ENCODE measurements at regions not wholly inside any gene's neighbourhood (a gene's known extent, or its start where the extent isn't known, plus 50 kb on each side); places are given as distances from the start of the nearest gene placed in this dataset.

- no peak for DNase-seq (ENCODE audit: extremely low spot score)
- POLR2A ChIA-PET = no interaction called here
- no peak for TF ChIP-seq CTCF (IDR thresholded peaks at IDR 0.05; ENCODE audit: control extremely low read depth, extremely low read depth, low read depth, missing control alignments)
- CTCF ChIA-PET = no interaction called here
Measured at GRCh38 chr1:43038232-43038935, 79.7 kb upstream of the SLC2A1 start.

- POLR2A ChIA-PET = no interaction called here
- no peak for TF ChIP-seq CTCF (IDR thresholded peaks at IDR 0.05; ENCODE audit: control extremely low read depth, extremely low read depth, low read depth, missing control alignments)
- DNase-seq (ENCODE audit: extremely low spot score) = no peak
- CTCF ChIA-PET = no interaction called here
Measured at GRCh38 chr1:43037466-43037865, 78.8 kb upstream of the SLC2A1 start.

GRCh38 chr1:43036932-43037331 lies 78.3 kb upstream of the SLC2A1 start:
- no peak for TF ChIP-seq CTCF (IDR thresholded peaks at IDR 0.05; ENCODE audit: control extremely low read depth, extremely low read depth, low read depth, missing control alignments)
- ChIA-PET POLR2A (no interaction called here), CTCF (interaction anchor here (1.7 kb wide), 1 partner anchor 37 kb away, joined by 3 read pairs; no protein-coding TSS in a partner anchor)
- DNase-seq (ENCODE audit: extremely low spot score) = no peak

GRCh38 chr1:43035821-43036741 lies 77.4 kb upstream of the SLC2A1 start:
- ChIA-PET POLR2A (no interaction called here), CTCF (interaction anchor here (1.7 kb wide), 1 partner anchor 38 kb away, joined by 3 read pairs; no protein-coding TSS in a partner anchor)
- no peak for TF ChIP-seq CTCF (IDR thresholded peaks at IDR 0.05; ENCODE audit: control extremely low read depth, extremely low read depth, low read depth, missing control alignments)
- no peak for DNase-seq (ENCODE audit: extremely low spot score)

GRCh38 chr1:43034778-43035177 lies 76.1 kb upstream of the SLC2A1 start:
- DNase-seq (ENCODE audit: extremely low spot score) = no peak
- POLR2A ChIA-PET = no interaction called here
- CTCF ChIA-PET = interaction anchor here (1.6 kb wide), 1 partner anchor 457 kb away, joined by 4 read pairs; no protein-coding TSS in a partner anchor
- no peak for TF ChIP-seq CTCF (IDR thresholded peaks at IDR 0.05; ENCODE audit: control extremely low read depth, extremely low read depth, low read depth, missing control alignments)

GRCh38 chr1:43034195-43034658 lies 75.6 kb upstream of the SLC2A1 start:
- TF ChIP-seq CTCF (IDR thresholded peaks at IDR 0.05; ENCODE audit: control extremely low read depth, extremely low read depth, low read depth, missing control alignments) = no peak
- POLR2A ChIA-PET = no interaction called here
- no peak for DNase-seq (ENCODE audit: extremely low spot score)
- CTCF ChIA-PET = interaction anchor here (1.3 to 1.6 kb wide), 3 partner anchors 9 to 456 kb away, joined by 3 to 4 read pairs (median 4); no protein-coding TSS in a partner anchor

All from GM10248 (cell line).